ENCODE measurements at regions not wholly inside any gene's neighbourhood (a gene's known extent, or its start where the extent isn't known, plus 50 kb on each side); places are given as distances from the start of the nearest gene placed in this dataset.

- no peak for TF ChIP-seq CTCF (IDR thresholded peaks at IDR 0.05; ENCODE audit: extremely low read depth, missing control alignments)
- DNase-seq (ENCODE audit: low spot score): no peak
These were observed 111.9 kb upstream of the SYT4 start for GRCh38 chr18:43389163-43389562.

- no peak for TF ChIP-seq CTCF (IDR thresholded peaks at IDR 0.05; ENCODE audit: extremely low read depth, missing control alignments)
- DNase-seq (ENCODE audit: low spot score): no peak
These were observed 114.9 kb upstream of the SYT4 start for GRCh38 chr18:43392168-43392567.

GRCh38 chr18:43393174-43393573 is 115.9 kb upstream of the SYT4 start:
- no peak for TF ChIP-seq CTCF (IDR thresholded peaks at IDR 0.05; ENCODE audit: extremely low read depth, missing control alignments)
- no peak for DNase-seq (ENCODE audit: low spot score)

GRCh38 chr18:43396266-43396665 is 119.0 kb upstream of the SYT4 start:
- no peak for DNase-seq (ENCODE audit: low spot score)
- no peak for TF ChIP-seq CTCF (IDR thresholded peaks at IDR 0.05; ENCODE audit: extremely low read depth, missing control alignments)

- TF ChIP-seq CTCF (IDR thresholded peaks at IDR 0.05; ENCODE audit: extremely low read depth, missing control alignments): no peak
These were observed 121.3 kb upstream of the SYT4 start for GRCh38 chr18:43398601-43399000.

GRCh38 chr18:43405097-43405496 is 127.8 kb upstream of the SYT4 start:
- TF ChIP-seq CTCF (IDR thresholded peaks at IDR 0.05; ENCODE audit: extremely low read depth, missing control alignments): no peak
- no peak for DNase-seq (ENCODE audit: low spot score)

More at GRCh38 chr18:43398601-43399000, 121.3 kb upstream of the SYT4 start:
- DNase-seq (ENCODE audit: low spot score): no peak

GRCh38 chr18:43414006-43414405 is 136.7 kb upstream of the SYT4 start:
- TF ChIP-seq CTCF (IDR thresholded peaks at IDR 0.05; ENCODE audit: extremely low read depth, missing control alignments): no peak
- no peak for DNase-seq (ENCODE audit: low spot score)
